ENCODE measurements at regions not wholly inside any gene's neighbourhood (a gene's known extent, or its start where the extent isn't known, plus 50 kb on each side); places are given as distances from the start of the nearest gene placed in this dataset.

DNA sequence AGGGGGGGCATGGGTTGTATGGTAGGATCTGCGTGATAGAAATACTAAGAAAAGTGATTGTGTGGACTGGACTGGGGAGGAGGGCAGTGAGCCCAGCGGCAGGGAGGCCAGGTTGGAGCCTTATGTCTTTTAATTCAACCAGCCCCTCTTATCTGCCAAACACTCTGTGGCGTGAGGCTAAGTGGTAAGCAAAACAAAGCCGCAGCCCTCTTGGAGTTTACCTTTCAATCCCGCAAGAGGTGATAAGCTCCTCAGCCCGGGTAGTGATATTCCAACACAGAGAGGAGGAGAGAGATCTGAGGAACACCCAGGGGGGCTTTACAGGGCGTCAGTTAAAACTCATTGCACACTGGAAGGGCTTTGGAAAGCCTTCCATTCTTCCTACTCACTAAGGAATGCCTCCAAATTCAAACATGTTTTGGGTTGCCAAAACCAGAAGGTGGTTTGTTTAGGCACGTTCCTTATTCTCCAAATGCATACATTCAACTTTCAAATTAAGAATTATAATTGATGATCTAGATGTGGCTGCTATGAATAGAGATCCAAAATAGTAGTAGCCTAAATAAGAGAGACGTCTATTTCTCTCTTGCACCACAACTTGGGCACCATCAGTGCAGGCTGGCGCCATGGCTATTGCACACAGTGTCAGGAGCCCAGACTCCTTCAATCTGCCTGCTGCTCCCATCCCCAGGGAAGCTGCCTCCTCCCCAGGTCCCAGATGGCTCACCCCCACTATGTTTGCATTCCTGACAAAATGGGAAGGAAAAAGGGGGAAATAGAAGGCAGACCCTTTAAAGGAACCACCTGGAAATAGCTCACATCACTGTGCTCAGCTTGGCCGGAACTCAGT is 75.1 kb upstream of the FSTL4 start:
- no peaks in the 10 kb centered on the region for H3K4me1 ChIP-seq (replicated peaks)
- H3K36me3 ChIP-seq = no peaks in the 10 kb centered on the region
- H3K4me3 ChIP-seq = no peak overlapping the region
- no peaks in the 10 kb centered on the region for H3K9me3 ChIP-seq
- 57% methylated on average over 11 of the region's 11 CpGs for WGBS
- DNase-seq (ENCODE audit: low spot score) = no peak
- no peak overlapping the region for H3K27ac ChIP-seq
- intact Hi-C loops (cut with DNase I) = no loop called here
- TF ChIP-seq, protein P1, sequence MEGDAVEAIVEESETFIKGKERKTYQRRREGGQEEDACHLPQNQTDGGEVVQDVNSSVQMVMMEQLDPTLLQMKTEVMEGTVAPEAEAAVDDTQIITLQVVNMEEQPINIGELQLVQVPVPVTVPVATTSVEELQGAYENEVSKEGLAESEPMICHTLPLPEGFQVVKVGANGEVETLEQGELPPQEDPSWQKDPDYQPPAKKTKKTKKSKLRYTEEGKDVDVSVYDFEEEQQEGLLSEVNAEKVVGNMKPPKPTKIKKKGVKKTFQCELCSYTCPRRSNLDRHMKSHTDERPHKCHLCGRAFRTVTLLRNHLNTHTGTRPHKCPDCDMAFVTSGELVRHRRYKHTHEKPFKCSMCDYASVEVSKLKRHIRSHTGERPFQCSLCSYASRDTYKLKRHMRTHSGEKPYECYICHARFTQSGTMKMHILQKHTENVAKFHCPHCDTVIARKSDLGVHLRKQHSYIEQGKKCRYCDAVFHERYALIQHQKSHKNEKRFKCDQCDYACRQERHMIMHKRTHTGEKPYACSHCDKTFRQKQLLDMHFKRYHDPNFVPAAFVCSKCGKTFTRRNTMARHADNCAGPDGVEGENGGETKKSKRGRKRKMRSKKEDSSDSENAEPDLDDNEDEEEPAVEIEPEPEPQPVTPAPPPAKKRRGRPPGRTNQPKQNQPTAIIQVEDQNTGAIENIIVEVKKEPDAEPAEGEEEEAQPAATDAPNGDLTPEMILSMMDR (IDR thresholded peaks at IDR 0.05) = no peak
- no peak for TF ChIP-seq POLR2AphosphoS5 (IDR thresholded peaks at IDR 0.05)
- TF ChIP-seq POLR2A (IDR thresholded peaks at IDR 0.05) = no peak
- no peaks in the 10 kb centered on the region for H3K27me3 ChIP-seq (replicated peaks; ENCODE audit: insufficient read depth)

DNA sequence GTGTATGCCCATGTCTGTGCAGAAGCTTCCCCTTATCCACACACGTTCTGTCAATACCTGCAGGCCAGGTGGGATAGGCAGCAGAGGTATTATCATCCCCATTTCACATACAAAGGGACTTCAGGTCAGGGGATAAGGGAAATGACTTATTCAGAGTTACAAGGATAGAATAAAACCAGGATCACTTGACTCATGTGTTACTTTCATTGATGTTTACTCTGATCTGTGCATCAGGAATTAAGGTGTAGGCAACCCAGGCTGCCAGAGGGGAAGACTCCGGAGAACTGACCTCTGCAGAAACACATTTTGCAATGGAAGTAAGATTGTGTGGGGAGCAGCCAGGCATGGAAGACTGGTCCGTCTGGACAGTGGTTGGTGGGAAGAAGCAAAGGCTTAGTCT is 74.2 kb upstream of the FSTL4 start:
- TF ChIP-seq POLR2A (IDR thresholded peaks at IDR 0.05) (no peak), POLR2AphosphoS5 (IDR thresholded peaks at IDR 0.05) (no peak)
- TF ChIP-seq, protein P1 (IDR thresholded peaks at IDR 0.05) = no peak
- intact Hi-C loops (cut with DNase I) = no loop called here
- no peak for DNase-seq (ENCODE audit: low spot score)
- 72% methylated on average over 3 of the region's 3 CpGs for WGBS
- no peak overlapping the region for H3K4me3 ChIP-seq
- no peaks in the 10 kb centered on the region for H3K36me3 ChIP-seq
- no peaks in the 10 kb centered on the region for H3K9me3 ChIP-seq
- no peak overlapping the region for H3K27ac ChIP-seq
- H3K4me1 ChIP-seq (replicated peaks) = no peaks in the 10 kb centered on the region
- H3K27me3 ChIP-seq (replicated peaks; ENCODE audit: insufficient read depth) = no peaks in the 10 kb centered on the region

DNA sequence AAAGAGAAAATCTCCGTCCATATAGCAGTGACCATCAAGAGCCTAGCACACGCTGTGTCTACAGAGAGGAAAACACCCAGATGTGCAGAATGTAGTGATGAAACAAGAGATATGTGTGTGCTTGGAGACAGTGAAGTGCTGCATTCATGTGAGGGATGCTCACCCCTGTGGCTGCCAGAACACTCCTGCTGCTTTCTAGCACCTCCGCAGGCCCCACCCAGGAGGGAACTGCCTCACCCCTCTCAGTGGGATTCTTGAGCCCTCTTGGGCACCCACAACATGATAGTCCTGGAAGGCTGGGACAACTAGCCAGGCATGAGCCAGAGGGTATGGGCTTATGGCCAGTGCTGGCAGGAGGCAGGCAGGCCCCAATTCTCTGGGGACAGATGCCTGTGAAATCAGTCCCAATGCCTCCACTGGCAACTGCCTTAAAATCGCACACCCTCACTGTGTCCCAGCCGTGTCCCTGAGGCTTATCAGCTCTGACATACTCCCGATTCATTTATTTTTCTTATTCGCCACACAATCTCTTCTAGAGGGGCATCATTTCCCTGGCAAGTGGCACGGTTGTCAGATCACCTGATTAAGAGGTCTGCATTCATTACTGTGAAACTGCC is 73.2 kb upstream of the FSTL4 start:
- no peaks in the 10 kb centered on the region for H3K36me3 ChIP-seq
- no peaks in the 10 kb centered on the region for H3K4me1 ChIP-seq (replicated peaks)
- intact Hi-C loops (cut with DNase I) = no loop called here
- no peak for DNase-seq (ENCODE audit: low spot score)
- WGBS = 68% methylated on average over 8 of the region's 8 CpGs
- no peaks in the 10 kb centered on the region for H3K9me3 ChIP-seq
- TF ChIP-seq, protein P1 (IDR thresholded peaks at IDR 0.05) = no peak
- TF ChIP-seq POLR2AphosphoS5 (IDR thresholded peaks at IDR 0.05) (no peak), POLR2A (IDR thresholded peaks at IDR 0.05) (no peak)
- no peak overlapping the region for H3K4me3 ChIP-seq
- H3K27me3 ChIP-seq (replicated peaks; ENCODE audit: insufficient read depth) = no peaks in the 10 kb centered on the region
- H3K27ac ChIP-seq = no peak overlapping the region

DNA sequence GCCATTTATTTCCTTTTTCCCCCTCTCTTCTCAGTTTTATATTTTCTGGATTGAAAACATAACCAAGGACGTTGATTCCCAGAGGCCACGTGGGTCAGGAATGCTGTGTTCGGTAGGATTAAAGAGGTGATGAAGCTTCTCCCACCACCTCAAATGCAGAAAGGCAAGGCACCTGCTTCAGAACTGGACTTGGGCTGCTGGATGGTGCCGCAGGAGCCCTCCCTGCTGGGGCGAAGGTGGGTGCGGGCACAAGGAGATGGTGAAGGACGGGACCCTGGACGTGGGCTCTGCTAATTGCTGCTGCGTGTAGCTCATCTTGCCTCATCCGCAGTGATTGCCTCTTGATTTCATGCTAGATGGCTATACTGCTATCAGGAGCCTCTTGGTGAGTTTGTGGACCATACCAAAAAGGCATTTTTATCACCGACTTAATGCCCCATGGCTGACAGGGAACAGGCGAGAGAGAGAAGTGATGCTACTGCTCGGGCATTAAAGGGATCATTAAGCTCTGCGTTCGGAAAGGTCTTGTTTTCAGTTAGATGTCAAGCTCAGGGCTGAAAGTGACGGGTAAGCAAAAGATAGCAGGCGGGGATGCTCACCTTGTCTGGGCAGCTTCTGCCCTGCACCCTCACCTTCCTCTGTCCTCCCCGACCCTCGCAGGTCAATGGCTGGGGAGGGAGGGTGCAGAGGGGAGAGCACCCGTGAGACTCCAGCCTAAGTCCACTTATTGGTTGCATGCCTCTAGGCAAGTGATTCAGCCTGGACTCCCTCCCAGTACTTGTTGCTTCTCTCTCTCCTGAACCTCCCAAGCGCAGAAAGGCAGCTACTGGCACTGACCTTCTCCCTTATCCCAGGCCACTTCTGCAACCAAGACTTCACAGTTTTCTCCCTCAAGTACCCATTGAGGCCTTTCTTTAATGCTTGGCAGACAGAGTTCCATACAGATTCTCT is 71.6 kb upstream of the FSTL4 start:
- H3K27me3 ChIP-seq (replicated peaks; ENCODE audit: insufficient read depth) = no peaks in the 10 kb centered on the region
- TF ChIP-seq, protein P1 (IDR thresholded peaks at IDR 0.05) = no peak
- TF ChIP-seq POLR2A (IDR thresholded peaks at IDR 0.05) (no peak), POLR2AphosphoS5 (IDR thresholded peaks at IDR 0.05) (no peak)

More for the DNA sequence above, 71.6 kb upstream of the FSTL4 start:
- Histone ChIP-seq H3K36me3 (no peaks in the 10 kb centered on the region), H3K27ac (no peak overlapping the region), H3K4me3 (no peak overlapping the region), H3K9me3 (no peaks in the 10 kb centered on the region), H3K4me1 (replicated peaks) (no peaks in the 10 kb centered on the region)
- intact Hi-C loops (cut with DNase I) = no loop called here
- WGBS = 75% methylated on average over 21 of the region's 21 CpGs
- no peak for DNase-seq (ENCODE audit: low spot score)

Measured in prostate gland (tissue), 2 donors.